ENCODE measurements at regions not wholly inside any gene's neighbourhood (a gene's known extent, or its start where the extent isn't known, plus 50 kb on each side); places are given as distances from the start of the nearest gene placed in this dataset.

GRCh38 chr14:28542040-28542439, 224.5 kb upstream of the FOXG1 start:
- TF ChIP-seq CTCF (IDR thresholded peaks at IDR 0.05; ENCODE audit: borderline replicate concordance, extremely low read depth, low read length, poor library complexity, severe bottlenecking): no peak
- no peak for TF ChIP-seq EZH2 (IDR thresholded peaks at IDR 0.05; ENCODE audit: borderline replicate concordance, low read depth, low read length, severe bottlenecking)
